Activated CD4-positive, alpha-beta memory T cell treated with anti-CD3 and anti-CD28 coated beads, Interleukin-2, amount 10 ng/mL, durations not matched to agents 7 days and 5 days (primary cell): ENCODE measurements at regions not wholly inside any gene's neighbourhood (a gene's known extent, or its start where the extent isn't known, plus 50 kb on each side); places are given as distances from the start of the nearest gene placed in this dataset.

Source experiments
- CTCF ChIA-PET: fragments of 350-600 bp; sonication (Branson Sonifier 250); formaldehyde crosslinking; loops from one replicate; lab custom pipeline; 2021; ENCODE audit warnings: antibody characterized with exemption, inconsistent platforms; lab: Charles Lee
- POLR2A ChIA-PET: fragments of 350-600 bp; sonication (Branson Sonifier 250); formaldehyde crosslinking; loops from one replicate; lab custom pipeline; 2021; ENCODE audit warnings: antibody characterized with exemption; lab: Charles Lee
- DNase-seq: peaks from one replicate; pipeline ENCODE4 v3.0.0-alpha.2; 2020
- H3K27ac Mint-ChIP-seq: one replicate; pipeline ENCODE4 v1.8.0; 2021; ENCODE audit warnings: mild to moderate bottlenecking, mixed read lengths
- H3K27me3 Mint-ChIP-seq: one replicate; pipeline ENCODE4 v1.8.0; 2021; ENCODE audit warnings: mixed read lengths
- H3K36me3 Mint-ChIP-seq: one replicate; pipeline ENCODE4 v1.8.0; 2021; ENCODE audit warnings: low read depth, mixed read lengths
- H3K4me1 Mint-ChIP-seq: one replicate; pipeline ENCODE4 v1.8.0; 2021; ENCODE audit warnings: mixed read lengths
- H3K4me3 Mint-ChIP-seq: one replicate; pipeline ENCODE4 v1.8.0; 2021; ENCODE audit warnings: mild to moderate bottlenecking, mixed read lengths
- H3K9me3 Mint-ChIP-seq: one replicate; pipeline ENCODE4 v1.8.0; 2021; ENCODE audit warnings: mixed read lengths

DNA sequence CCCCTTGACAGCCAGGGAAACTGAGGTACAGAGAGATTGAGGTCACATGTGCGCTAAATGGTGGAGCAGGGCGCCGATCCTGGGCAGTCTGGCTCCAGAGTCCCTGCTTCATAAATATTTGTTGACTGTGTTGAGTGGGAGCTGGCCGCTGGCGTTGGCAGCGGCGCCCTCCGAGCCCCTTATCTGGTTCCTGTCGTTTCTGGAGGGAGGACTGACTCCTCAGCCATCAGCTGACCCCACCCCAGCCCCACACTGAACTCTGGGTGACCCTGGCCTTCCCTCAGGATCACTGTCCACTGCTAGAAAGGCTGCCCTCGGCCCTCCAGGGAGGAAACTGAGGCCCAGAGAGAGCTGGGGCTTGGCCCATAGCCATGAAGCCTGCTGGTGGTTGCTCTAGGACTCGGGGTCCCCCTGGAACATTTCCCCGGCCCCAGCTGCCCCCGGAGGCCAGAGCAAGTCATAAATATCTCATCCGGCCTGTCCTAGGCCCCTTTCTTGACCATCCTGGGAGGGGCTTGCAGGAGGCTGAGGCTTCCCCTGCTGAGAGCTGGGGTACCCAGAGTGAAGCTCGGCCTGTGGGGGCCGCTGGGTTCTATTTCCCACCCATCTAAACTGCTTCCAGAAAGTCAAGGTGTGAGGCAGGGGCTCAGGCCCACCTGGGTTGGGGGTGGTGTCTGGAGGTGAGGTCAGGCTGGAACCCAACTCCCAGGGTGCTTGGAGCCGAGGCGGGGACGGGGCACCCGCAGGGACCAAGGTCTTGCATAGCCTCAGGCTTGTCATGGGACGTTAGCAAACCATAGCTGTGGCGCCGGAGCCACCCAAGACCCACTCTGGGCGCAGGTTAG lies 51.7 kb upstream of the GSE1 start:
- Mint-ChIP-seq H3K9me3 (no peaks in the 10 kb centered on the region), H3K4me1 (peaks cover 31% of the 10 kb centered on the region), H3K36me3 (no peaks in the 10 kb centered on the region), H3K4me3 (no peak overlapping the region), H3K27ac (no peak overlapping the region), H3K27me3 (no peaks in the 10 kb centered on the region)
- no peak for DNase-seq
- CTCF ChIA-PET, result interaction anchor here (2.2 kb wide), 1 partner anchor 48 kb away, joined by 7 read pairs; no protein-coding TSS in a partner anchor
- POLR2A ChIA-PET, result no interaction called here

- Mint-ChIP-seq H3K27ac (no peak overlapping the region), H3K4me3 (no peak overlapping the region), H3K9me3 (no peaks in the 10 kb centered on the region), H3K27me3 (no peaks in the 10 kb centered on the region), H3K4me1 (peaks cover 31% of the 10 kb centered on the region), H3K36me3 (no peaks in the 10 kb centered on the region)
- POLR2A ChIA-PET, result no interaction called here
- CTCF ChIA-PET, result interaction anchor here (2.2 kb wide), 1 partner anchor 47 kb away, joined by 7 read pairs; no protein-coding TSS in a partner anchor
- no peak for DNase-seq
Measured at GRCh38 chr16:85562093-85562786, 50.9 kb upstream of the GSE1 start.

DNA sequence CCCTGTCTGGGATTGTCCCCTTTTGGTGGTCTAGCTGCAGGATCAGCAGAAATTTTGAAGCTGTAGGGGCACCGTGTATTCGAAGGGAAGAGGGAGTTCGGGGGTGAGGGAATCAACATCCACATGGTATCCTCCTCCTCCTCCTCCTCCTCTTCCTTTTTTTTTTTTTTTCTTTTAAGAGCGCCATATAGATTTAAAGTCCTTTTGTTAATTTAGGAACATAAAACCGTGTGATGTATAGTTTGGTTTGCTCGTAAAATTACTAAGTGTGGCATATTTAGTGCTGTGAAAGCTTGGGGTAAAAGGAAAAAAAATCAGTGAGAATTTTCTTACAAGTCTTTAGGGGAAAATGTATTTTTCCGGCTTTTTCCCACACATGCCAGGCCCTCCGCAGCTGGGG lies 50.1 kb upstream of the GSE1 start:
- ChIA-PET POLR2A (interaction anchor here (2.8 kb wide), 1 partner anchor 9 kb away, joined by 20 read pairs; no protein-coding TSS in a partner anchor), CTCF (interaction anchor here (1.5 kb wide), 1 partner anchor 70 kb away, joined by 3 read pairs; no protein-coding TSS in a partner anchor)
- no peak for DNase-seq
- Mint-ChIP-seq H3K4me1 (peaks cover 28% of the 10 kb centered on the region), H3K9me3 (no peaks in the 10 kb centered on the region), H3K27ac (no peak overlapping the region), H3K27me3 (no peaks in the 10 kb centered on the region), H3K4me3 (no peak overlapping the region), H3K36me3 (no peaks in the 10 kb centered on the region)
